Calu3 (cell line): ENCODE measurements at regions not wholly inside any gene's neighbourhood (a gene's known extent, or its start where the extent isn't known, plus 50 kb on each side); places are given as distances from the start of the nearest gene placed in this dataset.

Experiments
- BruUV-seq: library from RNA; stranded (reverse); fragments of 400-500 nt; replicated peaks from 2 replicates; lab custom pipeline; 2021; lab: Mats Ljungman, UMichigan
- CTCF ChIA-PET: fragments of 300-600 bp; sonication (Branson Sonifier 250); formaldehyde crosslinking; loops from one replicate; lab custom pipeline; 2022; ENCODE audit warnings: antibody characterized with exemption; lab: Charles Lee
- DNase-seq: peaks from one replicate; pipeline ENCODE4 v3.0.0; 2022
- H3K27ac Mint-ChIP-seq: one replicate; pipeline ENCODE4 v1.8.0; 2022; ENCODE audit warnings: mixed read lengths; ENCODE audit not compliant: unreplicated experiment
- H3K27me3 Mint-ChIP-seq: one replicate; pipeline ENCODE4 v1.8.0; 2022; ENCODE audit warnings: mixed read lengths; ENCODE audit not compliant: unreplicated experiment
- H3K36me3 Mint-ChIP-seq: one replicate; pipeline ENCODE4 v1.8.0; 2022; ENCODE audit warnings: mild to moderate bottlenecking, moderate library complexity, mixed read lengths; ENCODE audit not compliant: insufficient read depth, unreplicated experiment
- H3K4me1 Mint-ChIP-seq: one replicate; pipeline ENCODE4 v1.8.0; 2022; ENCODE audit warnings: mild to moderate bottlenecking, low read depth, mixed read lengths; ENCODE audit not compliant: unreplicated experiment
- H3K4me3 Mint-ChIP-seq: one replicate; pipeline ENCODE4 v1.8.0; 2022; ENCODE audit warnings: mild to moderate bottlenecking, low read depth, moderate library complexity, mixed read lengths; ENCODE audit not compliant: unreplicated experiment
- H3K9me3 Mint-ChIP-seq: one replicate; pipeline ENCODE4 v1.8.0; 2022; ENCODE audit warnings: low read depth, mixed read lengths; ENCODE audit not compliant: unreplicated experiment
- CTCF ChIP-seq: fragments of 200-600 bp; IDR thresholded peaks from one replicate; pipeline ENCODE4 v1.8.0; 2022; ENCODE audit warnings: antibody characterized with exemption; ENCODE audit not compliant: unreplicated experiment
- intact Hi-C: fragments of 100-400 bp; cut with micrococcal nuclease; formaldehyde crosslinking; loops from one replicate; pipeline ENCODE4 v1.10.0; 2022; ENCODE audit not compliant: unreplicated experiment

DNA sequence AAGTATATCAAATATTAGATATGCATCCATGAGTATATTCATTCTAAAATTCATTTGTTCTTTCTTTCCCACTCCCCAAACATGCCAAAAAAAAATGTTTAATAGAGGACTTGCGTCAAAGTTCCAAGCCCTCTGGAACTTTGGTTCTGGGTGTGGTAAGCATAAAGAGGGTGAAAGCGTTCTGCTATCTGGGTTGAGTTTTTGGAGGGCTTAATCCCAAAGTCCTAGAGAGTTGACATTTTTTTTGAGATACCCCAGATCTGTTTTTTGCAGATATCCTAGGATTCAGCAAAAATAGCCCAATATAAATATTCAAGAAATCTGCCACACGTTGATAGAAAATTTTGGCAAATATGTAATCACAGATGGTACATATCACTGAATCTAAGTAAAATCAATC is 424.3 kb upstream of the CBLB start:
- Mint-ChIP-seq H3K4me3 (no peak overlapping the region), H3K27me3 (no peaks in the 10 kb centered on the region), H3K4me1 (no peaks in the 10 kb centered on the region), H3K36me3 (no peaks in the 10 kb centered on the region), H3K27ac (no peak overlapping the region), H3K9me3 (no peaks in the 10 kb centered on the region)
- BruUV-seq, result no TSS peak
- intact Hi-C loops, result no loop called here
- CTCF ChIA-PET, result no interaction called here
- no peak for DNase-seq
- no peak for TF ChIP-seq CTCF

DNA sequence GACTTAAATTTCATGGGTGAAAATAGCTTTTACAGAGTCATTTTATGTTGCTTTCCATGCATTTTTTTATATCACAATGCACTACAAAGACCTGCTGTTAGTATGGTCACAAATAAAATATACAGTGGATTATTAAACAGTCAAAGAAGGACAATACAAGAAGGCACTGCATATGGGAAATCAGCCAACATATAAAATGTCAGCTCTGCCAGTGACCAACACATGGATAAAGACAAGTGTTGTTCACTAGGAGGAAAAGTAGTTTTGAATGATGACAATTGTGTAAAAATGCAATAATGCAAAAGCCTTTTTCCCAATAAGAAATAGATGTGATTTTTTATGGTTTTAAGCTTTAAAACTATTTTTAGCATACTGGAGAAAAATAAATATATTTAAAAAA is 425.3 kb upstream of the CBLB start:
- Mint-ChIP-seq H3K27ac (no peak overlapping the region), H3K4me1 (peaks cover 2% of the 10 kb centered on the region), H3K9me3 (no peaks in the 10 kb centered on the region), H3K4me3 (no peak overlapping the region), H3K36me3 (no peaks in the 10 kb centered on the region), H3K27me3 (no peaks in the 10 kb centered on the region)
- intact Hi-C loops, result no loop called here
- no peak for TF ChIP-seq CTCF
- no peak for DNase-seq
- no TSS peak for BruUV-seq
- CTCF ChIA-PET, result no interaction called here

DNA sequence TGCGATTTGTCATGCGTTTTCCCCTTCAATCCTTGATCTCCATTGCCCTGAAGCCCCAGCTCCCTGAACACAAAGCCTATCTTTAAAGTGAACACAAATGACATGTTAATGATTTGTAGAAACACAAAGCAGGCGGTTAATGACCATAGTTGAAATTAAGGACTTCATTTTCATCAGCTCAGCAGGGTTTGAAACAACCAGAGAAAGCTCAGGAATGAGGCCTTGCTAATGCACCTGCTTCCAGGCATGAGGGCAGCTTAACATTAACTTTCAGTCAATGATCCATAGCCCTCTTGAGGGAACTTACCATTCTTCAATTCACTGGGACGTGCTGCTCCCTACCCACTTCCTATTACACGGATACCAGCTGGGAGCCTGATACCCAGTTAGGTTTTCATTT is 427.2 kb upstream of the CBLB start:
- no peak for TF ChIP-seq CTCF
- H3K36me3 Mint-ChIP-seq, result no peaks in the 10 kb centered on the region
- intact Hi-C loops, result no loop called here
- H3K4me1 Mint-ChIP-seq, result peaks cover 10% of the 10 kb centered on the region
- no peaks in the 10 kb centered on the region for H3K27me3 Mint-ChIP-seq
- DNase-seq, result no peak
- no peak overlapping the region for H3K27ac Mint-ChIP-seq
- H3K9me3 Mint-ChIP-seq, result no peaks in the 10 kb centered on the region
- no TSS peak for BruUV-seq
- no peak overlapping the region for H3K4me3 Mint-ChIP-seq
- CTCF ChIA-PET, result no interaction called here

GRCh38 chr3:106299300-106300098 is 430.7 kb upstream of the CBLB start:
- Mint-ChIP-seq H3K4me1 (peaks cover 10% of the 10 kb centered on the region), H3K27me3 (no peaks in the 10 kb centered on the region), H3K9me3 (no peaks in the 10 kb centered on the region), H3K4me3 (no peak overlapping the region), H3K36me3 (no peaks in the 10 kb centered on the region), H3K27ac (no peak overlapping the region)
- DNase-seq, result peak; percentile 3
- no peak for TF ChIP-seq CTCF
- intact Hi-C loops, result no loop called here
- CTCF ChIA-PET, result no interaction called here
- BruUV-seq, result no TSS peak
